NCI-H2227 (cell line): ENCODE measurements at regions not wholly inside any gene's neighbourhood (a gene's known extent, or its start where the extent isn't known, plus 50 kb on each side); places are given as distances from the start of the nearest gene placed in this dataset.

Experiments
- DNase-seq: peaks from one replicate; lab custom pipeline; 2025; ENCODE audit not compliant: unreplicated experiment; lab: John Stamatoyannopoulos, UW

GRCh38 chr10:29763396-29763795, 128.6 kb upstream of the SVIL start:
- DNase-seq = no peak

DNA sequence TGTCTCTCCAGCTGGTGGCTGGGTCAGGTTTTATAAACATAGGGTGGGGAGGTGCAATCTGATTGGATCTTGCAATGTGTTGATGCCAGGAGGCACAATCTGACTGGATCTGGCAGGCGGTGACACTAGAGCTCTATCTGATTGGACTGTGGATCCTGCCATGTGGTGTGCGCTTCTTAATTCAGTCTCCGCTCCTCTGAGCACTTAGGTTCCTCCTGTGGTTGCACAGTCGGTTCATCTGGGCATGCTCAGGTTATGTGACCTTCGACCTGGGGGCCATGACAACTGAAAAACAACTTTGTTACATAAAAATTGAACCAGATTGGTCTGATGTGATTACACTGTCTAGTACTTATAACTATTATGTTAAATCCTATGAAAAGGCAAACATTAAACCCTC, 127.1 kb upstream of the SVIL start:
- no peak for DNase-seq

DNA sequence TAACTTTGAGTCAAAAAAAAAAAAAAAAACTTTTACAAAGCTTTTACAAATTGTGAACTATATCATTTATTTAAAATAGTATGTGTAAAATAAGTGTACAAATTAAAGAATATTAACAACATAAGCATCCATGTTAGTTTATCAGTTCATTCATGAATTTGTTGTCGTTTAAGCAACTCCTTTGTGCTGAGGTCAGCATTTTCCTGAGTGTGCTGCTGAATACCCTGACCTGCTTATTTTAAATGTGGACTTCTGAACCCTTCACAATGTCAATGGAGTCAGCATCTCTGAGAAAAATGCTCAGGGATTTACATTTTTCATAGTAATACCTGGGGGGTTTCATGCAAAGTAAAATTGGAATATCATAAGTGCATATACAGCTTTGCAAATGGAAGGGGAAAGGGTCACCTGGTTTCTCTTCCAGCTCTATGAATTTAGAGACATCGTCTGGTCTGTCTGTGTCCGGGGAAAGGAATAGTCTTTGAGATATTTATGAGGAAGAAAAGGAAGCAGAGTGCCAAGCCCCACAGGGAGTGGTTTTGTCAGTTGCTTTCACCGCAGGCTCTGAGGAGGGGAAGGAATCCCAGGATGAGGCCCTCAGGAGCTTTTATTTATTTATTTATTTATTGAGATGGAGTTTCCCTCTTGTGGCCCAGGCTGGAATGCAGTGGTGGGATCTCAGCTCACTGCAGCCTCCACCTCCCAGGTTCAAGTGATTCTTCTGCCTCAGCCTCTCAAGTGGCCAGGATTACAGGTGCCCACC, 125.5 kb upstream of the SVIL start:
- no peak for DNase-seq

GRCh38 chr10:29757551-29758297, 123.0 kb upstream of the SVIL start:
- DNase-seq = no peak

GRCh38 chr10:29756451-29756850, 121.7 kb upstream of the SVIL start:
- no peak for DNase-seq

- DNase-seq = no peak
Observed at GRCh38 chr10:29753283-29753682, 118.5 kb upstream of the SVIL start.

- no peak for DNase-seq
Observed at GRCh38 chr10:29751684-29752083, 116.9 kb upstream of the SVIL start.

DNA sequence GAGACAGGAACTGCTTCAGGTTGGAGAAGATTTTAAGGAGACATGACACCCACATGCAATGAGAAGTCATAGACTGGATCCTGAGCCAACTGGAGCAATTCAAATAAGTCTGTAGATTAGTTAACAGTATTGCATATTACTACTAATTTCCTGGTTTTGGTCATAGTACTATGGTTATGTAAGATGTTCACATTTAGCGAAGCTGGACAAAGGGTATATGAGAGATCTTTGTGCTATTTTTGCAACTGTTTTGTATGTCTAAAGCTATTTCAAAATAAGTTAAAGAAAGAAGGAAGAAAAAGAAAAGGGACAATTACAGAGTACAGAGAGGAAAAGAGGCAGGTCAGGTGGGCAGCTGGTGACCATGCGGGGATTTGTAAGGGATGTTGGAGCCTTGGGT, 116.5 kb upstream of the SVIL start:
- no peak for DNase-seq

GRCh38 chr10:29749150-29749549, 114.4 kb upstream of the SVIL start:
- no peak for DNase-seq

DNA sequence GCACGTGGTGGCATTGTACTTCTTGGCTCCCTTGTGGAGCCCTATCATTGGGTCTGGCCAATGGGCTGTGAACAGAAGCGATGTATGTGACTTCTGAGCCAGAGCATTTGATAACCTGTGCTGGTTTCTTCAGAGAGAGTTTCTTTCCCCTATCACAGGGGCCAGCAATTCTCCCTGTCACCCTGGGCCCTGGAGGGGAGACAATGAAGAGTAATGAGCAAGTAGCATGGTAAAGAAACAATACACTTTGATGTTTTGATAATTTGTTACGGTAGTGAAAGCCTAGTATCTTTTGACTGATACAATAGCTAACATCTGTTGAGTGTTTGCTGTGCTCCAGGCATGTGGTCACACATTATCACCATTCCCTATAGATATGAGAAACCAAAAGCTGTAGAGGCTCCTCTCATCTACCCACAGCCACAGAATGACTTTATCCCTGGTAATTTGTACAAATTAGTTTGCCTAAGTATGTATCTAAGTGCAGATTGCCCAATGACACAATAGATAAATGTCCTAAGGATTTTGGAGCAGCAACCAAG, 113.4 kb upstream of the SVIL start:
- DNase-seq = no peak

- peak; percentile 30 for DNase-seq
Observed at GRCh38 chr10:29746080-29746797, 111.5 kb upstream of the SVIL start.

GRCh38 chr10:29740981-29741545, 106.3 kb upstream of the SVIL start:
- no peak for DNase-seq

DNA sequence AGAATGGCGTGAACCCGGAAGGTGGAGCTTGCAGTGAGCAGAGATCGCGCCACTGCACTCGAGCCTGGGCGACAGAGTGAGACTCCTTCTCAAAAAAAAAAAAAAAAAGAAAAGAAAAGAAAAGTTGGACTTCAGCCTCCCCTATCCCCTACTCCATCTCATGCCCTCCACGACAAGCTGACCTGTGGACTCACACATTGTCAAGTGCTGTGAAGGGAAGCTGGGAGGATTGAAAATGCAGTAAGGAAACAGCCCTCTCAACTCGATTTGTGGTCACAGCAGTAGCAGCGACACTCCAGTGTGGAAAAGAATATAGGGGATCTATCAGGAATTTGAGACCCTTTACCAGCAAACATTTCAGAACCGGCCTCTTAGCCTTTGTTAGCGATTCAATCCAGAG, 103.6 kb upstream of the SVIL start:
- no peak for DNase-seq

GRCh38 chr10:29737074-29737593, 102.4 kb upstream of the SVIL start:
- no peak for DNase-seq

DNA sequence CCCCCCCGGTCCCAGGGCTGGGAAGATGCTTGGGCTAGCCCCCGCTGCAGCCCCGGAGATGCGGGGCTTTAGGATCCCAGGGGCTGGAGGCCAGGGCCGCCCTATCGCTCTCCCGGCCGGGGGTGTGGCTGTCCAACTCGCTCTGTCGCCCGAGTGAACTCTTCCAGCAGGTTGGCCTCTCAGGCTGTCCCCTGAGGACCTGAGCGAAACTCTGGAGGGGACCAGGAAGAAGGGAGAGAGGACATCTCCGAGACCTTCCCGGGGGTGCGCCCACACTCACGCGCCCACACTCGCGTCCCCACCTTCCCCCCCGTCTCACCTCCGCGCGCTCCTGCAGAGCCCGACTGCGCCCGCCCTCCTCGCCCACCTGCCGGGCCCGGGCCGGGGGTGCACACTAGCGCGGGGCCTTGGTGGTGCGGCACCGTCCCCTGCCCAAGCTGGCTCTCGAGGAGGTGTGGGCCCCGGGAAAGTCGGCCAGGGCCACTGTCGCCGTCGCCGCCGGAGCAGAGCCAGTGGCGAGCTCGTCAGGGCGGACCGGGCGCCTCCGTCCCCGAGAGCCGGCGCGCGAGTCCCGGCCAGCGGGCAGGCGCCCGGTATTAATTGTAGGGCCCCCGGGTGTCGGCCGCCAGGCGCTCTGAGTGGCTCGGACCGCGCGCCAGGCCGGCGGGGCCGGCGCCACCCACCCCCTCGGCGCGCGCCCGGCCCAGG, 101.7 kb upstream of the SVIL start:
- peak; percentile 67 for DNase-seq

DNA sequence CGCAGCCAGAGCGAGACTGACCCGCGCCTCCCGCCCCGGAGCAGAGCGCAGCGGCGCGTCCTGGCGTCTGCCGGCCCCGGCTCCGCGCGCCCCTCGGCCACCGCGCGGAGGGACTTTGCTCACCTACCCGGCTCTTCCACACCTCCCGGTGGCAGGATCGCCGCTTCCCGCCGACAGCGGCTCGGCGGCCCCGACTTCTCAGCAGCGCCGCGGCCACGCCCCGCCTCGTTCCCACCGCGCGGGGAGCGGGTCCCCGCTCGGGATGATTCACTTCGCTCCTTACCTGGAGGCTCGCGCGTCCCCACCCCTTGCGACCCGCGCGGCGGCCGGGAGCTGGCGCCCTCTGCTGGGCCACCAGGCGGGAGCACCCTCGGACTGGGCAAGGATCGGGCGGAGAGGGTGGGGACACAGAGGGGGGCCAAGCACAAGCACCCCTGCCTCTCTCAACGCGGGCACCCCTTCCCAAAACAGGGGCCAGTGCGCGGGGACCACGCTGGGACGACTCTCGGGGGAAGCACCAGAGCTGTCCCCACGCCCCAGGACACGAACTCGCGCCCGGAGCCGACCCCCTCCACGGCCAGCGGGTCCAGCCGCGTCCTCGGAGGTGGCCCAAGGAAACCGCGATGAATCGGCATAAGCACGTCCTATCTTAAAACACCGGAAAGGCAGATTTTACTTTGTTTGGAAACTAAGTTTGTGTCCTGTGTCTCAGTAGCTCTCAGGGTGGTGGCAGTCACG, 101.0 kb upstream of the SVIL start:
- DNase-seq = peak; percentile 80

- peak; percentile 61 for DNase-seq
Observed at GRCh38 chr10:29734962-29735627, 100.3 kb upstream of the SVIL start.

GRCh38 chr10:29734640-29734961, 99.8 kb upstream of the SVIL start:
- no peak for DNase-seq

DNA sequence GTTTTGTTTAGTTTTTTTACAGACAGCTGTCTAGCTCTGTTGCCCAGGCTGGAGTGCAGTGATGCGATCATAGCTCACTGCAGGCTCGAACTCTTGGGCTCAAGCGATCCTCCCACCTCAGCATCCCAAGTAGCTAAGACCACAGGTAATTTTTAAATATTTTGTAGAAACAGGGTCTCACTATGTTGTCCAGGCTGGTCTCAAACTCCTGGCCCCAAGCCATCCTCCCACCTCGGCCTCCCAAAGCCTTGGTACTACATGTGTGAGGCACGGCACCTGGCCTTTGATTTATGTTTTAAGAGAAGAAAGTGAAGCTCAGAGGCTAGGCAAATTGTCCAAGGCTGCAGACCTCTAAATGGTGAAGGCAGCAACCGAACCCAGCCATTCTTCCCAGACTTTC, 98.6 kb upstream of the SVIL start:
- no peak for DNase-seq
